ENCODE measurements at regions not wholly inside any gene's neighbourhood (a gene's known extent, or its start where the extent isn't known, plus 50 kb on each side); places are given as distances from the start of the nearest gene placed in this dataset.

GRCh38 chr14:71783786-71784185, 148.4 kb upstream of the RGS6 start:
- Histone ChIP-seq H2AFZ (ENCODE audit: low read length) (no peak overlapping the region), H3F3A (ENCODE audit: low read length, unreplicated experiment) (no peaks in the 10 kb centered on the region), H3K36me3 (ENCODE audit: low read depth, low read length) (no peaks in the 10 kb centered on the region), H3K9me2 (replicated peaks; ENCODE audit: low read length) (no peaks in the 10 kb centered on the region), H3K4me3 (ENCODE audit: low read length) (no peak overlapping the region), H3K4me1 (ENCODE audit: insufficient read depth, low read length) (no peaks in the 10 kb centered on the region), H3K9me3 (ENCODE audit: low read length) (no peaks in the 10 kb centered on the region), H3K27me3 (ENCODE audit: low read length) (peaks cover 18% of the 10 kb centered on the region; the same call in 1 of the 2 replicates), H4K20me1 (ENCODE audit: low read length) (no peaks in the 10 kb centered on the region), H3K4me2 (ENCODE audit: low read length) (no peak overlapping the region), H3K9ac (ENCODE audit: low read length) (no peak overlapping the region), H3K27ac (ENCODE audit: low read length) (no peak overlapping the region), H3K79me2 (ENCODE audit: low read length) (no peaks in the 10 kb centered on the region)
- intact Hi-C loops (cut with micrococcal nuclease): no loop called here
- peak; percentile 12 for DNase-seq
- CTCF ChIA-PET: no interaction called here
- ATAC-seq: no peak
- no TSS peak for BruUV-seq (replicated peaks)
- TF ChIP-seq EZH2 (IDR thresholded peaks at IDR 0.05; ENCODE audit: low read length, unreplicated experiment) (no peak), EZH2phosphoT487 (IDR thresholded peaks at IDR 0.05; ENCODE audit: borderline replicate concordance, low read length) (no peak)
- TF ChIP-seq, protein P1, sequence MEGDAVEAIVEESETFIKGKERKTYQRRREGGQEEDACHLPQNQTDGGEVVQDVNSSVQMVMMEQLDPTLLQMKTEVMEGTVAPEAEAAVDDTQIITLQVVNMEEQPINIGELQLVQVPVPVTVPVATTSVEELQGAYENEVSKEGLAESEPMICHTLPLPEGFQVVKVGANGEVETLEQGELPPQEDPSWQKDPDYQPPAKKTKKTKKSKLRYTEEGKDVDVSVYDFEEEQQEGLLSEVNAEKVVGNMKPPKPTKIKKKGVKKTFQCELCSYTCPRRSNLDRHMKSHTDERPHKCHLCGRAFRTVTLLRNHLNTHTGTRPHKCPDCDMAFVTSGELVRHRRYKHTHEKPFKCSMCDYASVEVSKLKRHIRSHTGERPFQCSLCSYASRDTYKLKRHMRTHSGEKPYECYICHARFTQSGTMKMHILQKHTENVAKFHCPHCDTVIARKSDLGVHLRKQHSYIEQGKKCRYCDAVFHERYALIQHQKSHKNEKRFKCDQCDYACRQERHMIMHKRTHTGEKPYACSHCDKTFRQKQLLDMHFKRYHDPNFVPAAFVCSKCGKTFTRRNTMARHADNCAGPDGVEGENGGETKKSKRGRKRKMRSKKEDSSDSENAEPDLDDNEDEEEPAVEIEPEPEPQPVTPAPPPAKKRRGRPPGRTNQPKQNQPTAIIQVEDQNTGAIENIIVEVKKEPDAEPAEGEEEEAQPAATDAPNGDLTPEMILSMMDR (conservative IDR thresholded peaks at IDR 0.05; ENCODE audit: low read depth, low read length): no peak
- POLR2A ChIA-PET (ENCODE audit: unreplicated experiment): no interaction called here

GRCh38 chr14:71789005-71789404, 143.2 kb upstream of the RGS6 start:
- TF ChIP-seq EZH2 (IDR thresholded peaks at IDR 0.05; ENCODE audit: low read length, unreplicated experiment) (no peak), EZH2phosphoT487 (IDR thresholded peaks at IDR 0.05; ENCODE audit: borderline replicate concordance, low read length) (no peak)
- TF ChIP-seq, protein P1 (conservative IDR thresholded peaks at IDR 0.05; ENCODE audit: low read depth, low read length): no peak
- Histone ChIP-seq H4K20me1 (ENCODE audit: low read length) (no peaks in the 10 kb centered on the region), H3K9ac (ENCODE audit: low read length) (no peak overlapping the region), H3K4me1 (ENCODE audit: insufficient read depth, low read length) (no peaks in the 10 kb centered on the region), H3K27ac (ENCODE audit: low read length) (no peak overlapping the region), H2AFZ (ENCODE audit: low read length) (no peak overlapping the region), H3K27me3 (ENCODE audit: low read length) (peaks cover 10% of the 10 kb centered on the region; the same call in 1 of the 2 replicates), H3K36me3 (ENCODE audit: low read depth, low read length) (no peaks in the 10 kb centered on the region), H3K9me2 (replicated peaks; ENCODE audit: low read length) (no peaks in the 10 kb centered on the region), H3K4me3 (ENCODE audit: low read length) (no peak overlapping the region), H3F3A (ENCODE audit: low read length, unreplicated experiment) (no peaks in the 10 kb centered on the region), H3K9me3 (ENCODE audit: low read length) (0 out of 2 replicates have a peak, but pooled peaks cover 9% of the 10 kb centered on the region), H3K4me2 (ENCODE audit: low read length) (no peak overlapping the region), H3K79me2 (ENCODE audit: low read length) (no peaks in the 10 kb centered on the region)
- ATAC-seq: no peak
- ChIA-PET POLR2A (ENCODE audit: unreplicated experiment) (no interaction called here), CTCF (no interaction called here)
- BruUV-seq (replicated peaks): no TSS peak
- no peak for DNase-seq
- intact Hi-C loops (cut with micrococcal nuclease): no loop called here

- H3K36me3 ChIP-seq (ENCODE audit: low read depth, low read length): no peaks in the 10 kb centered on the region
- DNase-seq (no peak), ATAC-seq (no peak)
- H3K9me2 ChIP-seq (replicated peaks; ENCODE audit: low read length): no peaks in the 10 kb centered on the region
- H3K27ac ChIP-seq (ENCODE audit: low read length): no peak overlapping the region
- H3F3A ChIP-seq (ENCODE audit: low read length, unreplicated experiment): no peaks in the 10 kb centered on the region
- no peaks in the 10 kb centered on the region for H3K9me3 ChIP-seq (ENCODE audit: low read length)
- TF ChIP-seq EZH2phosphoT487 (IDR thresholded peaks at IDR 0.05; ENCODE audit: borderline replicate concordance, low read length) (no peak), EZH2 (IDR thresholded peaks at IDR 0.05; ENCODE audit: low read length, unreplicated experiment) (no peak)
- TF ChIP-seq, protein P1 (conservative IDR thresholded peaks at IDR 0.05; ENCODE audit: low read depth, low read length): no peak
- no peaks in the 10 kb centered on the region for H4K20me1 ChIP-seq (ENCODE audit: low read length)
- H3K9ac ChIP-seq (ENCODE audit: low read length): no peak overlapping the region
- POLR2A ChIA-PET (ENCODE audit: unreplicated experiment): no interaction called here
- no peak overlapping the region for H3K4me2 ChIP-seq (ENCODE audit: low read length)
- H2AFZ ChIP-seq (ENCODE audit: low read length): no peak overlapping the region
- no TSS peak for BruUV-seq (replicated peaks)
- H3K79me2 ChIP-seq (ENCODE audit: low read length): no peaks in the 10 kb centered on the region
- peaks cover 16% of the 10 kb centered on the region for H3K4me1 ChIP-seq (ENCODE audit: insufficient read depth, low read length)
- CTCF ChIA-PET: interaction anchor here (0.6 kb wide), 1 partner anchor 619 kb away, joined by 3 read pairs; no protein-coding TSS in a partner anchor
- intact Hi-C loops (cut with micrococcal nuclease): no loop called here
- H3K27me3 ChIP-seq (ENCODE audit: low read length): peaks cover 11% of the 10 kb centered on the region
- no peak overlapping the region for H3K4me3 ChIP-seq (ENCODE audit: low read length)
These were observed 132.4 kb upstream of the RGS6 start for GRCh38 chr14:71799841-71800240.
